ENCODE measurements at regions not wholly inside any gene's neighbourhood (a gene's known extent, or its start where the extent isn't known, plus 50 kb on each side); places are given as distances from the start of the nearest gene placed in this dataset.

DNA sequence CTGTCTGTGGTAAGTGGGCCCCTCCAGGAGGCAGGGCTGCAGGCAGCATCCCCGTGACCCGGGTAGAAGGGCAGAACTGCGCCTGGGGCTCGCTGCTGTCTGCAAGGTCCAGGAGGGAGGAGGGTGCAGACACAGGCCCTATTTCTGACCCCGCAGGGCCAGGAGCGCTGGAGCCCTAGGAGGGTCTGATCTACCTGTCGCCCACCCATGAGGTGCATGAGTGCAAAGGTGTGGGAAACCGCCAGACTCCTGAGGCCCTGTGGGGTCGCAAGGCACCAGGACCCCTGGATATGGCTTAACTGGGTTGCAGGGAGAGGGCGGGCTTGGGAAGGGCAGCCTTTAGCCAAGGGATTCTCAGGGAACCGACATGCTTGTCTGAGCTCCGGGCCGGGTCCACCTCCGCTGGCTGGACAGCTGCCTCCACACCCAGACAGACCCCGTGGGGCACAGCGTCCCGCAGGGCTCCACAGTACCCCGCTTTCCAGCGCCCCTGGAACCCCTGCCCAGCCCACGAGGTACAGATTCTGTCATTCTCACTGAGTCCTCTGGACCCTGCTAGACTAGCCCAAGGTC lies 72.9 kb upstream of the TSPAN11 start:
- TF ChIP-seq EZH2 (IDR thresholded peaks at IDR 0.05; ENCODE audit: low read depth) (no peak), CTCF (conservative IDR thresholded peaks at IDR 0.05) (no peak)

All from PC-9 (cell line).